ENCODE measurements at regions not wholly inside any gene's neighbourhood (a gene's known extent, or its start where the extent isn't known, plus 50 kb on each side); places are given as distances from the start of the nearest gene placed in this dataset.

DNA sequence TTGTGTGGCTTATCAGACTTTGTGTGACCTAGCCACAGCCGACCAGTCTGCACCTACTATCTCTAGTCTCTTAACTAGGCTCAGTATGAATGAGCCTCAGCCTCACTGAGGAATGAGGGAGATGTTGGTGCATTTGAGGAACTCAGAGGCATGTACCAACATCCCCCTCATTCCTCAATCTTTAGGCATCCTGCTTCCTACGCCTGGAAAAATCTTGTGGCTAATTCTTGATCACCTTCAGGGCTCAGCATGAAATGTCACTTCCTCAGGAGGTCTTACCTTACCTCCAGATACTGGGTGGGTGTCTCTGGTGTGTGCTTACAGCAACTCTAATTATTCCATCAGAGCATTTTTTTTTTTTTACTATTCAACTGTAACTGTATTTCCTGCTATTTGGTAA, 148.8 kb upstream of the TMCC3 start:
- CTCF ChIA-PET, result no interaction called here
- POLR2A ChIA-PET (ENCODE audit: low non-redundant PET), result no interaction called here
- no peak overlapping the region for H3K27ac ChIP-seq
- peak; percentile 4 for DNase-seq (ENCODE audit: low spot score)
- TF ChIP-seq, protein P1, sequence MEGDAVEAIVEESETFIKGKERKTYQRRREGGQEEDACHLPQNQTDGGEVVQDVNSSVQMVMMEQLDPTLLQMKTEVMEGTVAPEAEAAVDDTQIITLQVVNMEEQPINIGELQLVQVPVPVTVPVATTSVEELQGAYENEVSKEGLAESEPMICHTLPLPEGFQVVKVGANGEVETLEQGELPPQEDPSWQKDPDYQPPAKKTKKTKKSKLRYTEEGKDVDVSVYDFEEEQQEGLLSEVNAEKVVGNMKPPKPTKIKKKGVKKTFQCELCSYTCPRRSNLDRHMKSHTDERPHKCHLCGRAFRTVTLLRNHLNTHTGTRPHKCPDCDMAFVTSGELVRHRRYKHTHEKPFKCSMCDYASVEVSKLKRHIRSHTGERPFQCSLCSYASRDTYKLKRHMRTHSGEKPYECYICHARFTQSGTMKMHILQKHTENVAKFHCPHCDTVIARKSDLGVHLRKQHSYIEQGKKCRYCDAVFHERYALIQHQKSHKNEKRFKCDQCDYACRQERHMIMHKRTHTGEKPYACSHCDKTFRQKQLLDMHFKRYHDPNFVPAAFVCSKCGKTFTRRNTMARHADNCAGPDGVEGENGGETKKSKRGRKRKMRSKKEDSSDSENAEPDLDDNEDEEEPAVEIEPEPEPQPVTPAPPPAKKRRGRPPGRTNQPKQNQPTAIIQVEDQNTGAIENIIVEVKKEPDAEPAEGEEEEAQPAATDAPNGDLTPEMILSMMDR (conservative IDR thresholded peaks at IDR 0.05; ENCODE audit: low read depth), result no peak

DNA sequence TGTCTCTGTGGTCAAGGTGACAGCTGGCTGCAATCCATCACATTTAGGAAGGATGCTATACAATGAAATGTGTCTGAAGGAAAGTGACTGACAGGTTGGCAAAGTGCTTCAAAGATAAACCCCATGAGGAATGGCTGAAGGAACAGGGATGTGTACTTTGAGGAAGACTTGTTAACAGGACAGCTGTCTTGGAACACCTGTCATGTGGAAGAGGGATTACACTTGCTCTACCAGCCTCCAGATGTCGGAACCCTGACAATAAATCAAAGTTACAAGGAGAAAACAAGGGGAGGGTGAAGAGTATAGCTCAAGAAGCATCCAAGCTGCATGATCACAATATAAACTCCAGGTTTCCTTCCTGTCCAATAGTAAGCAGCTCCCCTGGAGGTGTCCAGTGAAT, 147.8 kb upstream of the TMCC3 start:
- TF ChIP-seq, protein P1 (conservative IDR thresholded peaks at IDR 0.05; ENCODE audit: low read depth), result no peak
- ChIA-PET CTCF (interaction anchor here (0.6 kb wide), 1 partner anchor 15 kb away, joined by 3 read pairs; no protein-coding TSS in a partner anchor), POLR2A (ENCODE audit: low non-redundant PET) (no interaction called here)
- DNase-seq (ENCODE audit: low spot score), result no peak
- no peak overlapping the region for H3K27ac ChIP-seq

DNA sequence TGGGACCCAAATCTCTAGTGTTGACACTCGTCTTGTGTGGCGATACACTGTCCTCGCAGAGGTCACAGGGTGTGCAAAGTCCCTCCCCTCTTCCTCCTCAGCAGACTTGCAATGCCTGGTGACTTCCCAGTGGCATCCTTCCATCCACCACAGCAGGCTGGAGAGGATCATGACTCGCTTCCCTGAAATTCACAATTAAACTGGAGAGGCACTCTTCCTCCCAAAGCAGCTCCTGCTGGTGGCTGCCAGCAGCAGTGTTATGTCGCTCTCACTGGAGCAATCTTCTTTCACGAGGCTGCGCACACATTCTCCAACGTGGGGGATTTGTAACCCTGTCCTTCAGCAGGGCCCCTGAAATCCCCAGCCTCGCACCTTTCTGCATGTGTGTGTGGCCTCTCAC, 145.2 kb upstream of the TMCC3 start:
- no peak overlapping the region for H3K27ac ChIP-seq
- POLR2A ChIA-PET (ENCODE audit: low non-redundant PET), result no interaction called here
- CTCF ChIA-PET, result no interaction called here
- TF ChIP-seq, protein P1 (conservative IDR thresholded peaks at IDR 0.05; ENCODE audit: low read depth), result no peak
- DNase-seq (ENCODE audit: low spot score), result peak; percentile 58

DNA sequence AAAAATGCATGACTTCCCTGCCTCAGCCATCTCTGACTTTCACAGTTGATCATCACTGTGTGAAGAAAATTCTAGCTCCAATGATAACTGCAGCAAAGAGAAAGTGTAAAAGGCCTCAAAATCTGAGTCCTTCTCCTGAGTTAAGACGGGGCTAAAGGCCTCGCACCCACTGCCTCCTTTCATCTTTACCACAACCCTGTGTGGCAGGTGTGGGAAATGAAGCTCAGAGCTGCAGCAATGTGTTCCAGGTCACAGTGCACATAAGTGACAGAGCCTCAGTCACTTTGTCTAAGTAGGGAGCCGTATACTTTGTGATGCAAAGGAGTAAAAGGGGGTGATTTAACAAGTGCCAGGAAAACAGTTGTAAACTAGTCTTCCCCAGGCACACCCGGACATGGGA, 144.7 kb upstream of the TMCC3 start:
- POLR2A ChIA-PET (ENCODE audit: low non-redundant PET), result no interaction called here
- TF ChIP-seq, protein P1 (conservative IDR thresholded peaks at IDR 0.05; ENCODE audit: low read depth), result no peak
- CTCF ChIA-PET, result no interaction called here
- no peak overlapping the region for H3K27ac ChIP-seq
- no peak for DNase-seq (ENCODE audit: low spot score)

DNA sequence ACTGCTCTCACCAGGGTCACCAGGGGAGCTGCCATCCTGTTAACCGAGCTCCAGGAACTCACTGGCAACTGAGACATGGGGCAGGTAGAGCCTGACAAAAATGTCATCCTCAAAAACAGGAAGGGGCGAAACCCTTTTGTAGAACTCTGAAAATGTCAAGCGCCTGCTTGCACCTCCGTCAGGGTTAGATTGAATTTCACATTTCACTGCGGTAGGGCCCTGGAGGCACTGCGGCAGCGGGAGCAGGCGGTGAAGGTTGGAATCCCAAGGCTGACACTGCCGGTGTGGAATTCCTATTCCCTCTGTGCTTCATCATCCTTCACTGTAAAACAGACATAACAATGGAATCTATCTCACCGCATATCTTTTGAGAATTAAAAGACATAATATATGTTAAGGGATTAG, 142.8 kb upstream of the TMCC3 start:
- no peak for DNase-seq (ENCODE audit: low spot score)
- ChIA-PET POLR2A (ENCODE audit: low non-redundant PET) (no interaction called here), CTCF (no interaction called here)
- no peak overlapping the region for H3K27ac ChIP-seq
- TF ChIP-seq, protein P1 (conservative IDR thresholded peaks at IDR 0.05; ENCODE audit: low read depth), result no peak

DNA sequence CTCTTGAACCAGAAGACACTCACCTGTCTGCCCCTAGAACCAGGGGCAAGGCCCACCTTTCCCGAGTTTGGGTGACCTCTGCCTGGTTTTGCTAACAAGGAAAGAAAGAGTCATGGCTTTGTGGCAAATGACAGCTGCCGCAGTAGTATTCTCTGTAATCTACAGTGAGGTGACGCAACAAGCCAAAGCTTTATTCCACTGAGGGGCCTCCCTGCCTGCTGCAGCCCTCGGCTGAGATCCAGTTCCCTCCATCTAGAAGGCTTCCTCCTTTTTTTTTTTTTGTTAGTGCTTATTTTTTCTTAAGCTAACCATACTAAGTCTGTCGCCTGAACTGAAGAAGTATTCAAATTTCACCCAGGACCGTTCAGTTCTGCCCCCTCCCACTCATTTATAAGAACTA, 142.3 kb upstream of the TMCC3 start:
- DNase-seq (ENCODE audit: low spot score), result no peak
- ChIA-PET POLR2A (ENCODE audit: low non-redundant PET) (no interaction called here), CTCF (no interaction called here)
- no peak overlapping the region for H3K27ac ChIP-seq
- TF ChIP-seq, protein P1 (conservative IDR thresholded peaks at IDR 0.05; ENCODE audit: low read depth), result no peak

DNA sequence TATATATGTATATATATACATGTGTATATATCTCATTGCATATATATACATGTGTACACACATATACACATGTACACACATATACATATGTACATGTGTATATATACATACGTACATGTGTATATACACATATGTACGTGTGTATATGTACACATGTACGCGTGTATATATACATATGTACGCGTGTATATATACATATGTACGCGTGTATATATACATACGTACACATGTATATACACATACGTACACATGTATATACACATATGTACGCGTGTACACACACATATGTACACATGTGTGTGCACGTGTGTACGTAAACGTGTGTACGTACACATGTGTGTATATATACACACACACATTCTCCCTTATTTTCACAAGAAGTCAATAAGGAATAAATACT, 141.6 kb upstream of the TMCC3 start:
- CTCF ChIA-PET, result no interaction called here
- H3K27ac ChIP-seq, result no peak overlapping the region
- no peak for DNase-seq (ENCODE audit: low spot score)
- POLR2A ChIA-PET (ENCODE audit: low non-redundant PET), result no interaction called here
- TF ChIP-seq, protein P1 (conservative IDR thresholded peaks at IDR 0.05; ENCODE audit: low read depth), result no peak
